ENCODE measurements at regions not wholly inside any gene's neighbourhood (a gene's known extent, or its start where the extent isn't known, plus 50 kb on each side); places are given as distances from the start of the nearest gene placed in this dataset.

DNA sequence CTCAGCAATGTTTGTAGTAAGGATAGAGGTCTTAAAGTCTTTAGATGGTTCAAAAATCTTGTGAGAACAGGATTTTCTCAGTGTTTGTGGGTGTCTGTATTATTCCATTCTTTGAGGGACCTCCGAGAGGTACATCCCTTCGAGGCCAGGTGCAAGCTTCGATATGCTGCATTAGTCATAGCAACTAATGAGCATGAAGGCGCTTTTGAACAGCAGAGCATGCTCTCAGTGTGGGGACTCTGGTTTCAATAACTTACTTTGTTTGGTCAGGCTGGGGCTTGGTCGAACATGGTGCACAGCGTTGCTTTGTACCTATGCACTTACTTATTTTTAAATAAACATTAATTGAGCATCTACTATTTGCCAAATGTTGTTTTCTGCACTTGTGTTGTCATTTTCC lies 297.9 kb downstream of the CLIC5 start:
- DNase-seq = no peak
- H3K36me3 ChIP-seq = no peaks in the 10 kb centered on the region
- TF ChIP-seq, protein P1, sequence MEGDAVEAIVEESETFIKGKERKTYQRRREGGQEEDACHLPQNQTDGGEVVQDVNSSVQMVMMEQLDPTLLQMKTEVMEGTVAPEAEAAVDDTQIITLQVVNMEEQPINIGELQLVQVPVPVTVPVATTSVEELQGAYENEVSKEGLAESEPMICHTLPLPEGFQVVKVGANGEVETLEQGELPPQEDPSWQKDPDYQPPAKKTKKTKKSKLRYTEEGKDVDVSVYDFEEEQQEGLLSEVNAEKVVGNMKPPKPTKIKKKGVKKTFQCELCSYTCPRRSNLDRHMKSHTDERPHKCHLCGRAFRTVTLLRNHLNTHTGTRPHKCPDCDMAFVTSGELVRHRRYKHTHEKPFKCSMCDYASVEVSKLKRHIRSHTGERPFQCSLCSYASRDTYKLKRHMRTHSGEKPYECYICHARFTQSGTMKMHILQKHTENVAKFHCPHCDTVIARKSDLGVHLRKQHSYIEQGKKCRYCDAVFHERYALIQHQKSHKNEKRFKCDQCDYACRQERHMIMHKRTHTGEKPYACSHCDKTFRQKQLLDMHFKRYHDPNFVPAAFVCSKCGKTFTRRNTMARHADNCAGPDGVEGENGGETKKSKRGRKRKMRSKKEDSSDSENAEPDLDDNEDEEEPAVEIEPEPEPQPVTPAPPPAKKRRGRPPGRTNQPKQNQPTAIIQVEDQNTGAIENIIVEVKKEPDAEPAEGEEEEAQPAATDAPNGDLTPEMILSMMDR (IDR thresholded peaks at IDR 0.05) = no peak
- no peak for TF ChIP-seq EP300 (IDR thresholded peaks at IDR 0.05)
- H3K9me3 ChIP-seq = no peaks in the 10 kb centered on the region
- intact Hi-C loops (cut with DNase I) = loop anchor here (5.0 to 10.0 kb wide), 5 partner anchors 293 to 1243 kb away; no protein-coding TSS in a partner anchor
- H3K4me1 ChIP-seq (ENCODE audit: insufficient read depth) = no peaks in the 10 kb centered on the region
- no peaks in the 10 kb centered on the region for H3K27me3 ChIP-seq
- no peak overlapping the region for H3K27ac ChIP-seq
- WGBS, 3 donors = 87 to 94% (median 93%) methylated on average over 6 of the region's 6 CpGs
- H3K4me3 ChIP-seq = no peak overlapping the region

DNA sequence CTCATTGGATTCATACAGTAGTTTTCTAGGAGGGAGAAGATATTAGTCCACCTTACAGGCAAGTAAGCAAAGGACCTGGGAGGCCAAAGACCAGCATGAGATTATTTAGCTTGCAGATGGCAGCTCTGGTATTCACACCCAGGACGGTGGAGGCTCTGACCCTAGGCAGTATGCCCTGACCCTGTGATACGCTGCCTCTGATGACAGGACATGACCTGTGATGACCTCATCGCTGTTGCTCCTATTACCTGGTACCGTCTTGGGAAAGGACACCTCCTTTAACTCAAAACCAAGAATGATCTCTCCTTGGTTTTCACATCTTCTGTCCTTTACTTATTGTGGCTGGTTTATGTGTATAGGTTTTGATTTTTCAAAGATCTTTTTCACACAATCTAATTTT lies 298.6 kb downstream of the CLIC5 start:
- 81 to 86% (median 81%) methylated on average over 4 of the region's 4 CpGs for WGBS, 3 donors

DNA sequence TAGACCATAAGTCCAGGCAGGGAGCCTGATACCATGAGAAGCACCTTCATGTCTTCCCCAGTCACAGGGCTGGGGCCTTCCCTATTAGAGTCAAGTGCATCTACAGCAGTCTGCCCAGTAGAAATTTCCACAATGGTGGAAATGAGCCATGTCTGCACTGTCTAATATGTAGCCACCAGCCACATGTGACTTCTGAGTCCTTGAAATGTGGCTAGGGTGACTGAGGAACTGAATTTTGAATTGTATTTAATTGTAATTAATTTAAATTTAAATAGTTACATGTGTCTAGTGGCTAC lies 300.2 kb downstream of the CLIC5 start:
- DNase-seq = no peak
- Histone ChIP-seq H3K9me3 (no peaks in the 10 kb centered on the region), H3K4me1 (ENCODE audit: insufficient read depth) (no peaks in the 10 kb centered on the region), H3K27me3 (no peaks in the 10 kb centered on the region), H3K36me3 (no peaks in the 10 kb centered on the region), H3K27ac (no peak overlapping the region), H3K4me3 (no peak overlapping the region)
- TF ChIP-seq POLR2A (IDR thresholded peaks at IDR 0.05) = no peak
- TF ChIP-seq, protein P1 (IDR thresholded peaks at IDR 0.05) = no peak
- TF ChIP-seq EP300 (IDR thresholded peaks at IDR 0.05) = no peak
- intact Hi-C loops (cut with DNase I) = loop anchor here (2.0 to 10.0 kb wide), 6 partner anchors 291 to 1241 kb away; no protein-coding TSS in a partner anchor

More for the DNA sequence above, 298.6 kb downstream of the CLIC5 start:
- TF ChIP-seq POLR2A (IDR thresholded peaks at IDR 0.05) (no peak), EP300 (IDR thresholded peaks at IDR 0.05) (no peak)
- TF ChIP-seq, protein P1 (IDR thresholded peaks at IDR 0.05) = no peak
- intact Hi-C loops (cut with DNase I) = loop anchor here (5.0 to 10.0 kb wide), 5 partner anchors 292 to 1242 kb away; no protein-coding TSS in a partner anchor
- Histone ChIP-seq H3K9me3 (no peaks in the 10 kb centered on the region), H3K27me3 (no peaks in the 10 kb centered on the region), H3K4me3 (no peak overlapping the region), H3K4me1 (ENCODE audit: insufficient read depth) (no peaks in the 10 kb centered on the region), H3K36me3 (no peaks in the 10 kb centered on the region), H3K27ac (no peak overlapping the region)
- DNase-seq = no peak

DNA sequence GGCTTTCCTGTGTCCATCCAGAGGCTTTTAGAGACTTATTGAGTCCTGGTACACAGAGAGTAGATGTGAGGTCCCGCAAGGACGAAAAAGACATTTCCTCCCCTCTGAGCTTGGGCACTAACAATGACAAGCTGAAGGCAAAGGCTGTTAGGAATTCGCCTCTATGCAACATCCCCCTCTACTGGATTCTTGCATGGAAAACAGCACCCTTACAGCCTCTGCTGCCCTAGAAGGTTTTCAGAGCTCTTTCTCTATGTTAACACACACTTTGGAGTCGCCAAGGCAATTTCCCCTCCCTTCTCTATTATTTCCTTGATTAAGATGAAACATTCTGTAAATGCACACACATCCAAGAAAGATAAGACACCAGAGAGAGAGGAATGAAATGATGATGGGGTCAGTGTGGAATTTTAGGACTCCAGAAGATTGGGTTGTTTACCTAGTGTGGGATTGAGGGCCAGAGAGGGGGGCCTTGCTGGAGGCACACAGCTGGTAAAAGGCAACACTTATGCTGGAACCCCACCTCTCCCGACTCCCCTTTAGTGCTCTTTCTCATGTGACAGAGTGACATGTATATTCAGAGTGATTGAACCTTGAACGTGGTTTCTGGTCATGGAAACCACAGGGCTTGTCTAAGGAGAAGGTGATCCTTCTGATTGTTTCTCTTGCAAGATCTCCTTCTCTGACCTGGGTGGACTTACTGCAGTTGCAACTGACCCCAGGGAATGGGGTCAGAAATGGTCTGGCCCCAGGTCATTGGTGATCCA lies 300.7 kb downstream of the CLIC5 start:
- H3K9me3 ChIP-seq = no peaks in the 10 kb centered on the region
- no peak overlapping the region for H3K27ac ChIP-seq
- WGBS, 3 donors = 16 to 17% (median 17%) methylated on average over 6 of the region's 6 CpGs
- no peaks in the 10 kb centered on the region for H3K4me1 ChIP-seq (ENCODE audit: insufficient read depth)
- H3K27me3 ChIP-seq = no peaks in the 10 kb centered on the region
- H3K4me3 ChIP-seq = no peak overlapping the region
- TF ChIP-seq EP300 (IDR thresholded peaks at IDR 0.05) (no peak), POLR2A (IDR thresholded peaks at IDR 0.05) (no peak)
- TF ChIP-seq, protein P1 (IDR thresholded peaks at IDR 0.05) = peak; percentile 50 to 75 (median 67)
- DNase-seq = peak in 4 of 5 donors; percentile 31 to 54 (median 36)
- no peaks in the 10 kb centered on the region for H3K36me3 ChIP-seq
- intact Hi-C loops (cut with DNase I) = loop anchor here (2.0 to 10.0 kb wide), 8 partner anchors 290 to 1240 kb away; partner anchors contain the start of gene SUPT3H (in 1 of the 4)

Data from ovary (tissue), 7 donors.